Sciatic nerve (tissue), 2 donors: ENCODE measurements at regions not wholly inside any gene's neighbourhood (a gene's known extent, or its start where the extent isn't known, plus 50 kb on each side); places are given as distances from the start of the nearest gene placed in this dataset.

Experiments
- ATAC-seq: fragments of 200-7000 bp; cut with Tn5 transposase; one replicate; pipeline ENCODE4 v1.9.1; 2020; ENCODE audit warnings: mild to moderate bottlenecking, moderate library complexity
- DNase-seq: peaks from one replicate; pipeline ENCODE4 v3.0.0-alpha.2; 2020; ENCODE audit warnings: low spot score
- intact Hi-C: fragments of 100-400 bp; cut with DNase I; formaldehyde crosslinking; loops from one replicate; pipeline ENCODE4 v1.14.2; 2022
- donor health status: DM: no; HTN: no; CAD: no.
- donor health status: DM: no; HTN: no; CAD: no.

DNA sequence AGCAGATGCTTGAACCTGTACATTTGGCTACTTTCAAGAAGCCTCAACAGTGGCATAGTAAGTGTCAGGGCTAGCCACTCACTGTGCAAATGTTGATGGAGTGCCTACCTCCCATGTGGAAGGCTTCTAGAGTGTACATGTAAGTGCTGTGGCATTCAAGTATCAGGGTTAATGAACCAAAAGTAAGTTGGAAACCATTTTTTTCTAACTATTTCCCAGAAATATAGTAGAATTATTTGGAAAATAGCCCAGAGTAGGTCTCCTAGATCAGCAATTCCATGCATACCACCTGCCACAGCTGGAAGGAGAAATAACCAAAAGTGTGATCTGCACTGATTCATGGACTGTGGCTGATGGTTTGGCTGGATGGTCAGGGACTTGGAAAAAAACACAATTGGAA is 53.3 kb downstream of the FOXD1 start:
- intact Hi-C loops, result no loop called here
- DNase-seq, result no peak
- no peak for ATAC-seq

DNA sequence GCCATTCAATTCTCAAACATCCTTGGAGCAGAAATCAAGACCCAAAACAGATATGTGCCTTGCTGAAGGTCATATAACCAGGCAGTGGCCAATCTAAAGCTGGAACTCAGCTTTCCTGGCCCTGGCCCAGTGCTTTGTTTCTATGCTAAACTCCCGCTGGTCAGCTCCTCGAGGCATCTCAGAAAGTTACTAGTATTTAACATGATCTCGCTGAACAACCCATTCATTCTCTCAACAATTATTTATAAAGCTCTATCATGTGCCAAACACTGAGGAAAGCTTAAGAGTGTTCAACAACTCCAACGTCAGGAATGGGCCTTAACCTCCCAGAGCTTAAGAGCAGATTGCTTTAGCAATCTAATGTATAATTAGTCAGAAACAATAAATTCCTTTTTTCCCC is 54.0 kb downstream of the FOXD1 start:
- no peak for ATAC-seq
- intact Hi-C loops, result no loop called here
- no peak for DNase-seq

DNA sequence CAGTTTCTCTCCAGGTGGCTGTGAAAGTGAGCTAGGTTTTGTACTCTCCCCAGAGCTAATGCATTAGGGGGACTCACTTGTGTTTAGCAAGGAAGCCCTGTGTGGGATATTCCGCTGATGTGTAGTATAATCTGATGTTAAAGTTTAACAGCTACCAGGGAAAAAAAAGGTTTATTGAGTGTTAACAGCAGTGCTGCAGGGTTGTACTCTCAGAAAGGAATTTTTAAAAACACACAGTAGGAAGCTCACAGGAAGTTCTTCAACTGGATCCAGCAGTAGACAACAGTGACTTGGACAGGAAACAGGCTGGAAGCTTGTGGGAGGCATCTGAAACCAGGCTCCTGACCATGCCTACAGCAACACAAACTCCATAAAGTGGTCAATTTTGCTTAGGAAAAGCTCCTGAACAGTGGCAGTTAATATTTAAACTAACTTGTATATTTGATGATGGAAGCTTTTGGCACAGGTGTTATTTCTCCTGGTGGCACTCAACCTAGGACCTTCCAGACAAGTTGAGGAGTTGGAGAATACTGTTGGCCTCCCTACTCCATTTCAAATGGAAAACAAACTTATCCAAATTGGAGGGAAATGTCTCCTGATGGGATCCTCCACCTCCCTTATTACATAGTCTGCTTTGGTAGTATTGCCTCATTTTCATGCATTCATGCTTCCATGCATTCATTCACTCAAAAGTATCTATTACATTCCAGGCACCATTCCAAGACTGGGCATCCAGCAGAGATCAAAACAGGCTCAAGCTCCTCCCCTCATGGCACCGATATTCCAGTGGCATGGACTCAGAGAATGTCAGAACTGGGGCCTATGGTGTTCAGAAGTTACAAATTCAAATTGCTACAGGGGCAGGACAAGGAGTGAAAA is 54.7 kb downstream of the FOXD1 start:
- DNase-seq (no peak), ATAC-seq (no peak)
- intact Hi-C loops, result no loop called here

DNA sequence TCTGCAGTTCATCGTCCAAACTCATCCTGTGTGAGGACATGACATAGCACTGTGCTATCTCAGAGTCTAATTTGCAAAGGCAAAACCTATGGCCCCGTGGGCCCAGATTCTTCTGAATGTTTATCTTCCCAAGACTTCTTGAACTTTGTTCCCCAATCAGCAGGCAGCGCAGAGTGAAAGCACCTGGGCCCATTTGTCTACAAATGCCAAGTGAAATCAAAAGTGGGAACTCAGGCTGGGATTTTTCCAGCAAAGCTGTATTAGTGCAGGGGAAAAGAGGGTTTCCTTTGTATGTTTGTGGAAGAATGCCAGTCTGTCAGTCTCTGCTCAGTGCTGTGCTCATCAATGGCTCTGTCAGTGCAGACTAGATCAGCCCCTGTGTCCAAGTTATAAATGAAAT is 55.8 kb downstream of the FOXD1 start:
- no peak for DNase-seq
- ATAC-seq, result no peak
- intact Hi-C loops, result no loop called here

DNA sequence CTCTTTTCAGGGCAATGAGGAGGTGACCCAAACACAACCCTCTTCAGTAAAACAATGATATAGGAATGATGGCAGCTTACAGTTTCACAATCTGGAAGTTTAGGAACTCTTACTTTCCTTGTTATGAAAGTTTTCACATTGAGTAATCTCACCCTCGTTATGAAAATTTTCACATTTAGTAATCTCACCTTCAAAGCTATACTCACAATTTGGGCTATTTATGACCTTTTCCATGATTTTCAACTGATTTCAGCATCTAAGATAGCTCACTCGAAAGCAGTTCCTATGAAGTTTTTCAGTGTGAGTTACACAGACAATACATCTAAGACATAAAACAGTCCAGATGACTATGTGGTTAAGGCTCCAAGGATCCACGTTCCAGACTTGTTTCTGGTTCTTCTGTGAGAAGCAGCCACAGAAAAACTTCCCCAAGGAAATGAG is 57.1 kb downstream of the FOXD1 start:
- DNase-seq (no peak), ATAC-seq (no peak)
- intact Hi-C loops, result no loop called here

DNA sequence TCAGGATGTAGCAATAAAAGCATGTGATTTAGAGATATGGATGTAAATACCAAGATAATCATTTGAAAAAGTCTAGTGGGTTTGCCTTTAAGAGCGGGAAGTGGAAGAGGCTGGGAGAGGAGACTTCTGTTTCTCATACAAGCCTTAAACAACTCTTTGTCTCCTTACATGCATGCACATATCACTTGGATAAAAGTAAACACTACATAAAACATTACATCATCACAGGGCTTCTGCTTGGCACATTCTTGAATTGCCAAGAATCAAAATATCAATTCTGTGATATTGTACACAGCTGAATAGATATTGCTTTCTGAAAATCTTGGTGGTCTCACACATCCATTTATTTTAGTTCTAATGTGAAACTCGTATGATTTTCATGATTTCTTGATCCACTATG is 57.6 kb downstream of the FOXD1 start:
- no peak for ATAC-seq
- intact Hi-C loops, result no loop called here
- no peak for DNase-seq

DNA sequence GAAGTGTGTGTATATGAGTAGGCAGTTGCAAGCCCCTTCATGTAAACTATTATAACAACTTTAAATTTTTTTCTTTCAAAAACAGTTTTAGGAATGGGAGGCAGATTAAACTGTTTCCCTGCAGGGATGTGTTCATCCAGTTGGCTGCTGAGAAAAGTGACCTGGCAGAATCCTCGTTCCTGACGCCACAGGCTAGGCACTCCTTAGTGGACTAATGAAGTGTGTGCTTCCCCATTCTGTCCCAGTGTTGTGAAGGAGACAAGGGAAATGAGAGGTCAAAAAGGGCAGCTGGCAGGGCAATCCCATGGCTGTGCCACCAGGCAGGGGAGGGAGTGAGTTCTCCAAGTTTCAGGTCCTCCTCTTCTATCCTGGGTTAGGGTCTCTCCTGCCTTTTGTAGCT is 59.8 kb downstream of the FOXD1 start:
- ATAC-seq (peak; percentile 61), DNase-seq (no peak)
- intact Hi-C loops, result no loop called here

DNA sequence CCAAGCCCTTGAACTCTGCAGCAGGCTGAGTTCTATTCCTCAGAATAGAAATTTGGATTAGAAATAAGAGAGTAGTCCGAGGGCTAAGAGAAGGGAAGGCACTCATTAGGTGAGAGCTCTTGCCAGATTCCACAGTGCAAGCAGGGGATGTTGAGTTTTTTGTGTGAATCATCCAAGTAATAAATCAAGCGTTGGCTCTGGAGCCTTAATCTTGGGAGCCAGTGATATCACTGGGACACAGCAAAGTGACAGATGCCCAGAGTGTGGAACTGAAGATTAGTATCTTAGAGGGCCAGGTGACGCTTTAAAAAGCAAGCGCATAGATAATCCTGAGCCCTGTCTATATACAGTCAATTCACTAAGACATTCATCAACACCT is 60.3 kb downstream of the FOXD1 start:
- intact Hi-C loops, result no loop called here
- ATAC-seq (peak; percentile 74), DNase-seq (no peak)

DNA sequence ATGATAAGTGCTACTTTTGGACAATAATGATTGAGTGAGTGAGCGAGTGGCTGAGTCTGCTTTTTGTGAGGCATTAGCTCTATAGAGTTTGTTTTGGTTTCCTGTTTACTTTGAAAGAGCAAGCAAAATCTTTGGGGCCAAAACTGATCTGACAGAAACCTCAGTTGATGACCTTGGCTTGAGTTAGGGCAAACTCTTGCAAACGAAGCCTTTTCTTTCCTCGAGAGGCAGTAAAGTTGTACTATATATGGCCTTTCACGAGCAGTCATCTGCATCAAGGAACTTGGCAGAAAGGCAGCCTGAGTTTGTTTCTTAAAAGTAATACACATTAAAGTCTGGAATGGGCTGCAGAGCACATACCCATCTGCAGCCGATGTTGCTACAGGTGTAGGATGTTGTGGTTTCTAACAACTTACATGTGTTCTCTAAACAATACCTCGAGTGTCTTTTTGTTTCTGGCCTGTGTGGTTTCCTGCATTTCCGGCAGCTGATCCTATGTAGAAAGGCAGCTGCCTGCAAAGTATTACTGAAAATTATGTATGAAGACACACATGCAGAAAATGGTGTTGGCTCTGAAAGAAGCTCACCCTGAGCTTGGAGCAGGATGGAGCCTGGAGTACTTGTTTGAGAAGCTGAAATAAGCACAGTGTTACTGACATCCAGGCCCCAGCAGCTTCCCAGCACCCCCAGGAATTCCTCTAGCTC is 60.8 kb downstream of the FOXD1 start:
- intact Hi-C loops, result no loop called here
- ATAC-seq, result peak; percentile 77
- no peak for DNase-seq

DNA sequence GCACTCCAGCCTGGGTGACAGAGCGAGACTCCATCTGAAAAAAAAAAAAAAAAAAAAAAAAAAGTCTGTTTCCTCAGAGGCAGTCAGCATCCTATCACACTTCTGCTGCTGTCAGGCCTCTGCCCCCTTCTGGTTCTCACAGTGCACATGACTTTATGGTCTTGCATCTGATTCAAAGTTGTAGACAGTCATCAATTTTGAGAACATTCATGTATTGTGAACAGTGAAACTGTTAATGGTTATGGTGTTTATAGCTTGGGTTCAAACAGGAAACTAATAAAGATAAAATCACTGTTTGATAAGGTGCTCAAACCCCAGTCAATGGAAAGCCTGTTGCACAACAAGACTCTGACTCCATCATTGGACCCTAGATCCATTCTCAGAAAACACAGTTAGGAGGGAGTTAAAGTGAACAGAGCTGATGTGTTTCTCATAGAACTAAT is 61.4 kb downstream of the FOXD1 start:
- intact Hi-C loops, result no loop called here
- ATAC-seq (no peak), DNase-seq (no peak)

DNA sequence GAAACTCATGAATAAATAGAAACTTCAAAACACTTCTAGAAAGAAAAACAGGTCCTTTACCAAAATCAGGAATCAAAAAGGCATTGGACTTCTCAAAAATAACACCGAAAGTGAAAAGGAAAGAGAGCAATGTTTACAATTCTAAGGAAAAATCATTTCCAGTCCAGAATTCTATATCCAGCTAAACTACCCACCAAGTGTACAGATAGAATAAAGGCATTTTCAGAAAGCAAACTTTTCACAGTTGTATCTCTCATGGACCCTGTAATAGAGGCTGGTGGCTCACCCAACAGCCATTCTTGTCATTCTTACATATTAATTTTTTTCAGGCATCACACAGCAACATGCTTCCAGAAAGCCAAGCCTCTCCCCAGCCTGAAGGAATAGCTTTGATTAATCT is 63.7 kb downstream of the FOXD1 start:
- no peak for ATAC-seq
- no peak for DNase-seq
- intact Hi-C loops, result no loop called here

DNA sequence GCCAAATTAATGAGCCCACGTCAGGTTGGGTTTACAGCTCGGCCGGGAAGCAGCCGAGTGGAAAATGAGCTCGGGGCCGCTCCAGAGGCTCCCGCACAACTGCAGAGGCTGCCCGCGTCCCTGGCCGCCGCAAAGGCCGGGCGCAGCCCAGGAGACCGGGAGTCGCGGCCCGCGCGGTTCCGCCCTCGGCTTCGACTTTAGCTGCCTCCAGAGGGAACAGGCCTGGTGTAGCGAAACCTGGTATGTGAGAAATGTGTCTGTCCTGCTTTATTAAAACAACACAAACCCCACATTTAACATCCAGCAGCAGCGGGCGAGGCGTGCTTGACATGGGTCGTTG is 66.2 kb downstream of the FOXD1 start:
- ATAC-seq (no peak), DNase-seq (no peak)
- intact Hi-C loops, result no loop called here

DNA sequence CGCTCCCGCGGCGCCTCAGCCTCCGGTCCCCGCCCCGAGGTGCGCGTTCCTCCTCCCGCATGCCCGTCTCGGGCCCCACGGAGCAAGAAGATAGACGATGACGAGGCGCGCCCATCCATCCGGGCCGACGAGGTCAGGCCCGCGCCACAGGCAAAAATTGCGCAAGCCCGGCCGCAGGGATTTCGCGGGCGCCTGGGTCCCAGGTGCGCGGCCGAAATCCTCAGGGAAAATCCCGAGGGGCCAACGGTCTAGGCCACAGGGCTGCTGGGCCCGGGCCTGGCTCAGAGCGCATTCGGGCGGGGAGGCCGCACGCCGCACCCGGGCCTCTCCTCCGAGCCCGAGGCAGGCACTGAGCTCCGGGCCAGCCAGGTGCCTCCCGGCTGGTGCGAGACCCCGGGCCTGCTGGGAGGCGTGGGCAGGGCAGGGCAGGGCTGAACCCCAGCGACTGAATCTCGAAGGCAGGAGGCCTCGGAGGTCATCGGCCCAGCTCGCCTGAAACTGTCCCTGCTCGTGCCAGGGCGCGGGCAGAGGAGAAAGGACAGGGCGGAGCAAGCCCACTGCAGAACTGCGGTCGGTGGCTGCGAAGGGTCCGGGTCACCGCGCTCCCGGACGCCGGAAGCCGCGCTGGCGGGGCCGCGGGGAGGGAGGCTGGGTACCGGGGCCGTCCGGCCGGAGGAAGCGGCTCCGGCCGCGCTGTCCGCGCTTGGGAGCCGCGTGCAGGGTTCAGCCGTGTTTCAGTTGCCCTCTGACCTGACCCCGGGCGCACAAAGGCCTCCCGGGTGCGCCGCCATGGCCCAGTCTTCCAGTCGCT is 66.8 kb downstream of the FOXD1 start:
- DNase-seq (no peak), ATAC-seq (no peak)
- intact Hi-C loops, result no loop called here

DNA sequence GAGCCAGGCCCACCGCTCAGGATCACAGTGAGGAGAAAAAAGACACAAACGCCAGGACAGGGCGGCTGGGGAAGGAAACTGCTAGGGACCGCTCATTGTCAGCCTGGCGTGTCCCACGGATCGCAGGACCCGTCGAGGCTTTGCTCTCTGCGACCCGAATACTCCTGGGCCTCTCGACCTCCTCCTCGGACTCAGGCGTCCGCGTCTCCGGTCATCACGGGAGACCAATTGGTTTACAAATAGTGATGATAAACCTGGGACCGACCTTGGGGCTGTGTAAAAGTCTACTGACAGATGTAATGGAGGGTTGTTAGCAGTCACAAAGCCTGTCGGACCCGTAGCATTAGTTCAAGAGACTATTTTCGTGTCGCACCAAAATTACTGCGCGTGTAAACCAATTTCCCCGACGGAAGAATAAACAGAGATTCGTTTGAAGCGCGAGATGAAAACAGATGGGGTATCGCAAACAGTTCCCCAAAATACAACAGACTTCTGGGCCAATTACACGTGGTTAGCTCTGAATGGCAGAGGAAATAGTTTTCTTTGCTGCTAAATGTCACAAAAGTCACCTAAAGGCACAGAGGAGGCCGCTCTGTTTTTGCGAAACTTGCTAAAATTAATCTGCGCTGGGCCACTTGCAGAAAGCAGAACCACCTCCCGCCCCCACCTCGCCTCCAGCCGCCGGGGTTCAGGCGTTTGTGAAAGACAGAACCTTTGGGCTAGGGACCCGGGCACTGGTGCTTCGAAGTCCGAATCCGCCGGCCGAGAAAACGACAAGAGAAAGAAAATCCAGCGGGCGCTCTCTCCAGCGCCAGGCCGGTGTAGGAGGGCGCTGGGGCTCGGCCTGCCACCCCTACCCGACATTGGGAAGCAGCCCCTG is 67.6 kb downstream of the FOXD1 start:
- DNase-seq (peak; percentile 62), ATAC-seq (no peak)
- intact Hi-C loops, result no loop called here

DNA sequence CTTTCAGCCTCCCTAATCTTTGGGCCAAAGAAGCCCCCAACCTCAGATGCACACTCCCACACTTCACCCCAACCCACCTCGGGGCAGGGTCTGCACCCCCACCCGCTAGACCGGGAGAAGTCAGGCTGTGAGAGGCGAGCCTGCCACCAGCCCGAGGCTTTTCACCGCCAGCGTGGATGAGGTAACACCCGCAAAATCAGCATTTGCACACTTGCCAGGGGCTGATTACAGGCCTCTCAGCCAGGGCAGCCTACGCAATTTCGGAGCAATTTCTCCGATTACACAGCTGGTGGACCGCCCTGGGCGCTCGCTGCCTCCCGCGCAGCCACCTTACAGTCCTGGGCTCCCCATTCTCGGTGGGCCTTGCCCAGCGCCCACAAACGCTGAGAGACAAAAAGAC is 68.5 kb downstream of the FOXD1 start:
- intact Hi-C loops, result no loop called here
- ATAC-seq (peak; percentile 86), DNase-seq (peak; percentile 62)

DNA sequence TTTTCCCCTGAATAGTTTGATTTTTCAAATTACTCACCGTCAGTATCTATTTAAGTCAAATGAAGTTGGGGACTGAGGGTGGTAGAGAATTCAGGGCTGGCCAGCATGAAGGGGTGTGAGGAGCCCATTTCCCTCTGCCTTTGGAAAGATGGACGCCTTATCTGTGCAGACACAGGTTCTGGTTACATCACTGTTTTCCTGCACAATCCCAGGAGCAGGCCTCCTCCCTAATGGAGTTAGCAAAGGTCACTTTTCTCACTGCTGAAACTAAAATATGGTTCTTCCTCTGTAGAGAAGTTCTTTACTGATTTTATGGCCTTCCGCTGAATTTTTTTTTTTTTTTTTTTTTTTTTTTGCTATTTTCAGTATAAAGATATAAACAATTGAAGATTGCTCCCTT is 69.1 kb downstream of the FOXD1 start:
- intact Hi-C loops, result no loop called here
- DNase-seq, result no peak
- ATAC-seq, result peak; percentile 49

DNA sequence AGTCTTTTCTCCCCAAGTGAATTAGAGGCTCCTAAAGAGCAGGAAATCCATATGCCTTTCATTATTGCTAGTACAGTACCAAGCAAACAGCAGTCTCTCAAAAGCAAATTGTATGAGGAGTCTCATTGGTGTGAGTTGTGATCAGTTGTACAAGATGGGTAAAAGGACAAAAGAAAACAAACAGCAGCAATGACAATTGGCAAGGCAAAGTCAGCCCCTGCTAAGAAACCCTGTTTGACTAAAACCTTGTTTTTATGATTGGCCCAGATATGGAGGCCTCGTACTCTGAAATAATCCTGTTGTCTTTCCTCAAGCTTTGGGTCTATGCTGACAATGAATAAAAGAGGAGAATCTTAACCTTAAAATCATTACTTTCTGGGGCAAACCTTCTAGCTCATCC is 69.8 kb downstream of the FOXD1 start:
- intact Hi-C loops, result no loop called here
- ATAC-seq (no peak), DNase-seq (no peak)

DNA sequence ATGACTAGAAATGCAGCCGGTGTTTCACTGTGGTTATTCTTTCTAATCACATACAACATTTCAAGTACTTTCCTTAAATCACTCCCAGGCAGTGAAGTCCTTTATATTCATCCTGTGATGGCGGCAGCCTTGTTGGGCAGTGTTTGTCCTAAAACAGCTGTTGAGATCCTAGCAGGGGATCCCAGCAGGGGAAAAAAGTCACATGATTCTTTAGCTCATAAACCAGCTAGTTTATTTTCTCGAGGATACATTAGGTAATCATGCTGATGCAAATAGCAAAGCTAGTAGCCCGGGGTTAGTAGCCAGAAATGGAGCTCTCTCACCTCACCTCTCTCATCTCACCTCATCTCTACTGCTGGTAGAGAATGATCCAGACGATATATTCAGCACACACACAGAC is 70.5 kb downstream of the FOXD1 start:
- no peak for DNase-seq
- intact Hi-C loops, result no loop called here
- ATAC-seq, result no peak

DNA sequence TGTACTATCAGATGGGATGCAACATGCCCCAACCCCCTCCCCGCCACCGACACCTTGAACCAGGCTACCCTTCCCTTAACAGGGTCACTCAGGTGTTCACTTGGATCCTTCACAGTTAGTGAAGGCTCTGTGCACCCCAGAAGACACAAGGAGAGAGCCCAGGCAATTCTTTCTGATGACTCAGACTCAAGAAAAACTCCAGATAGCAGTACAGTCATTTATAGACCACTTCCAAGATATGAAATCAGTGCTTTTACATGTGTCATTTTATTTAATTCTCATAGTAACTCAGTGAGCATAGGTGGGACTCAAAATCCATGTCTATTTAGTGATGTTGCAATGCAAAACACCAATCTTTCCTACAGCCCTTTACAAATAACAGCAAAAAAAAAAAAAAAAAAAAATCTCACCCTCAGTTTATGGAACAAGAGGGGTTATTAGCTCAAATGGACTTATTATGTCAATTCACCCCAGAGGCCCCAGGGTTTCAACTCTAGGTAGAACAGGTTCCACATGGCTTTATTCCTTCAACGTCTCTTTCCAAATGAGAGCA is 71.9 kb downstream of the FOXD1 start:
- ATAC-seq (no peak), DNase-seq (no peak)
- intact Hi-C loops, result no loop called here
